Right hindlimb (tissue), 1 donor: ENCODE measurements at regions not wholly inside any gene's neighbourhood (a gene's known extent, or its start where the extent isn't known, plus 50 kb on each side); places are given as distances from the start of the nearest gene placed in this dataset.

ENCODE experiments used
- DNase-seq: peaks from one replicate; pipeline ENCODE4 v3.0.0-alpha.2; 2018

DNA sequence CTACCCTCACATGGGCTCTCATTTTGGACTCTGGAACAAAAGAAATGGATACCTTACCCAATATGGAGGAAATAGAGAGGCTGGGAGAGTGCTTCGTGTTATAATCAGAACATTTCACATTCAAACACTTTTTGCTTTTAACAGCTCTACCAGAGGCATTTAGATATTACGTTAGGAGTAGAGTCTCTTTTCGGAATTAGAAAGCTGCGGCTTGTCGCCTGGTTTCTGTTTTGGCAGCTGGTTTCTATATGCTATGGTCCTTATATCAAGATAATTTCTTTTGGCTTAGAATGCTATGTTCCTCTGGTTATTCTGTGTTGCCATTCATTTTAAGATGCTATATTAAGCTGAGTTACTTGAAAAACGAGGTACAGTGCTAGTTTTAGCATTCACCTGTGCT is 392.8 kb upstream of the GALNT5 start:
- no peak for DNase-seq

DNA sequence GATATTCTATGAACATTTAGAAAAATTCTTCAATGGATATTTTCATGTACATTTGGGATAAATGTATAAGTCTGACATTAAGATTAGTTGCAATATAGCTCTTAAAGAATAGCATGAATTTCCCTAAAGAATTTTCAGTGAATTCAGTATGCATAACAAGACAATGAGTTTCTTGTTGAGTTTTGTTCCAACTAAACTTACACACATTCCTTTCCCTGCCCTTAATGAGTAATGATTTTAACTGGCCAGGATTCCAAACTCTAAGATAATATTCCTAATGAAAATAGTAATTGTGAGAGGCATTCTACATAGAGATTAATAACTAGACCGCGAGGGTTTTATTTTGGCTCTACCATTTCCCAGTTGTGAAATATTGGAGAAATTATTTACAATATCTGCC is 390.3 kb upstream of the GALNT5 start:
- DNase-seq, result no peak

DNA sequence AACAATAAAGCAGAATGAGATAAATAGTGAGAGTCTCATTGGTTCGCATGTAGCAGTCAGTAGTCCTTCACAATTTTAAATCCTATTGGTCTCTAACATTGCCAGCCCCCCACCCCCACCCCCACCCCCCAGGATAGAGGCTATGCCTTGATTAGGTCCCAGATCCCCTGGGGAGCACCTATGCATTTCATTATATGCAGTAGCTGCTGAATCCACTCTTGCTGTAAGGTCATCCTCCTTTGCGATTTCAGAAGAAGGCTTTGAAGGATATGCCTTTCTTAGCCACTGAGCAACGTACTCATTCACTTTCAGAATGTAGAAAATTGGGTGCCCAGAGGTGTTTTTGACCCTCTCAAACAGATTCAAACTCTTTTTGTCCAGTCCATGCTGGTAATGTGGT is 382.8 kb upstream of the GALNT5 start:
- DNase-seq, result no peak

DNA sequence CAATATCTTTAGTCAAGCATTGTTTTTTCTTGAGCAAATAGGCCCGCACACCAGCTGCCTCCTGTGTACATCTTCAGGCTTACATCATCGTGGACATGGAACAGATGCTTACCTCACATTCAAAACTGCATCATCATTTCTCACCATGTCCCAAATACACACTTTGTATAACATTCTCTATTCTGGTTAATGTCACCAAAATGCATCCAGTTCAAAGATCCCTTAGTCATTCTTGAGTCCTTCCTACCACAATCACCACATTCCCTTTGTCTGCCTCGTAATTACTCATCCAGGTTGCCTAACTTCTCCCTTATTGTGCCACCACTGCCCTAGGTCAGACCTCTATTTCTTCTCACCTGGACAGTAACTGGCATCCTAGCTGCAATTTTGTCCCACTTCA is 373.7 kb upstream of the GALNT5 start:
- no peak for DNase-seq

- DNase-seq, result no peak
Observed at GRCh38 chr2:156884216-156884615, 373.3 kb upstream of the GALNT5 start.

DNA sequence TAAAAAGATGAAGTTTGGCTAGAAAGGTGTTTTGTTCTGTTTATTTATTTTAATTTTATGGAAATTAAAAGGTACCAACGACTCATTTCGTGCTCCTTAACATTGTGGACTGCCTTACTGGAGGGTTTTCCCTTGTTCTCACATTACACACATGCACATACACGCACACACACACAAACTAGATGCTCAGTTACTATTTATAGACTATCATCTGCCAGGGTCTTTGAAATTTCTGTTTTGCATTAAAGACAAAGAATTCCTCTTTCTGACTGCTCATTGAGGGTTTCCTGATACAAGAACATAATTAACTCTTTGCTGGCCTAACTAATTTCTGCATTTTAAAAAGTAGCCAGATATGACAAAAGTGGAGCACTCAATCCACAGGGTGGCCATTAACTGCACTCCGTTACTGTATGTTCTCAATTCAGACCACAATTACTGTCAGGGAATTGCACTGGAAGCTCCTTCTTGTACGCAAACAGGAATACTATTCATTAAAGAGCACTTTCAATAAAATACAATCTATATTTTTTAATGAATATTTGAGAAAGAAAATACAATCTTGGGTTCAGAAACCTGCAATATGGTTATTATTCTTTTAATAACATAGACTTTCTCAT is 366.9 kb upstream of the GALNT5 start:
- DNase-seq, result no peak

- DNase-seq, result no peak
Observed at GRCh38 chr2:156891609-156892008, 365.9 kb upstream of the GALNT5 start.

GRCh38 chr2:156892467-156893281 is 364.8 kb upstream of the GALNT5 start:
- peak; percentile 25 for DNase-seq

DNA sequence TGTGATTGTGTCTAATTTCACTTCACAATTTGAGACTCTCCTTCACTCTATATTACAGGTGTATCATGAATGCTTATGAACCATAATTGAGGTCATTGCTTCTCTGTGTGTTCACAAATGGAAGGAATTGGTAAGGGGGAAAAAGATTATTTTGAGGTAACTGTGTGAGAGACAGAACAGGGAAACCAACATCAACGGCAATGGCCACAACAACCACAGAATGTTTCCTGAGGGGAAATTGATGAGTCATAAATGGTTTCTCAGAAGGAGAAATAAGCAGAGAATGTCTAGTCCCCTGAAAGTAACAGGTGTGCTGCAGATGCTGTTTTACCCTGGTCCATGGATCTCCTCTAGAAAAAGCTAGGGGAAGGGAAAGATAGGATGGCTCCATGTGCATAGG is 361.2 kb upstream of the GALNT5 start:
- no peak for DNase-seq

DNA sequence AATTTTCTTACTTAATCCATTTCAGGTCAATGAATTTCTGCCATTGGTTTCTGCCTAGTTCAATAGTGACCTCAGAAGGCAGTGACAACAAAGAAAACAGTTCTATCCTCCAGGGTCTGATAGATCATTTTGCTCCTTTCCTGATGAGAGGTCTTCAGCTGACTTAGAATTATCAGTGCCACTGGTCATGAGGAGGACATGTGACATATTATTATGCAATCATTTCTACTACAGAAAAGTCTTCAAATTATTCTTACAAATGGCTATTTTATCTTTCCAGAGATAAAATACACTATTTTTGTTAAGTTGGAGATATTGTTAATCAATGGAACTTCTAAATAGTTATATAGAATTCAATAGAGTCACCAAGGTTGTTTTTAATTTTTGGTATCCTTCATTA is 360.0 kb upstream of the GALNT5 start:
- DNase-seq, result no peak

- no peak for DNase-seq
Observed at GRCh38 chr2:156901373-156902031, 356.0 kb upstream of the GALNT5 start.

- no peak for DNase-seq
Observed at GRCh38 chr2:156903335-156903734, 354.2 kb upstream of the GALNT5 start.

DNA sequence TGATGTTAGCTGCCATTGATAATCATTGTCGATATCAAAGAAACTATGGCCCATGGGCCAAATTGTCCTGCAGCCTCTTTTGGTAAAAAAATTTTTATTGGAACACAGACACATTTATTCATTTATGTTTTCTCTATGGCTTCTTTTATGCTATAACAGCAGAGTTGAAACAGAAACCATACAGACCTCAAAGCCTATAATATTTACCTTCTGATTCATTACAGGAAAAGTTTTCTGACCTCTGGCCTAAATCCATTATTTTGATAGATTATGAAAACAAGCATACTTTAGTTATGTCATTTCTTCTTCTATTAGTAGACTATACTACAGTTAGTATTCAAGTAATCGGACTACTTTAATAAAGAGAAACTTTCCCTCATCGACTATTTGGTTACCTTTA is 349.7 kb upstream of the GALNT5 start:
- no peak for DNase-seq

DNA sequence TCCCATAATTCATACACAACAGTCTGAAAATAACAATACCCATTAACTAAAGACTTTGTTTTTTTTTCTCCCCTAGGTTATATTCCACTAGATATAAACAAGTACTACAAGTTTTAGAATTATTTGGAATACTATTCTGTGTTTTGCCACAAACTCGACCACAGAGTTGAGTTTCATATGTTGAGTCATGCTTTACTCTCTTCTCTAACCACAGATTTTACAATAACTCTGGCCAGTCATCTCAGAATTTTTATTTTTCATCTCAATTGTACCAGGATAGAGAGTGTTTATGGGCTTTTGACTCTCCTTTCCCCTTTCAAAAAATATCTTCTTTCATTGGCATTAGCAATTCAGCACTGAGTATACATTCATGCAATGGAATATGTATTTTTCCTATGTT is 348.7 kb upstream of the GALNT5 start:
- no peak for DNase-seq

DNA sequence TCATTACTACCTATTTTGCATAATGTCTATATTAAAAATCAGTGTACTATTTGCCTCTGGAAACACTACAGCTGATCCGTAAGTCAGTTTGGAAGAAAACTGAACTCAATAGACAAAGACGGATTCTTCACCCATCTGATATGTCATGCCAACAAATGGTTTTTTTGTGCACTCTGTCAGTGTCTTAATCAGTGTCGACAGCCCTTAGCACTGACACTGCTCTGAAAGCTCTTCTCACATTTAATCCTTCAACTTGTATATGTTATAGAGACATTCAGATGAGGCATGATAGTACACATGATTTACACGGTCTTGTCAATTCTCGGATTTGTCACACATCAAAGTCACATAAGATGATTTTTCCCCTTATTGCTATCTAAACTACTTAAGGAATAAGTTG is 347.5 kb upstream of the GALNT5 start:
- DNase-seq, result no peak

DNA sequence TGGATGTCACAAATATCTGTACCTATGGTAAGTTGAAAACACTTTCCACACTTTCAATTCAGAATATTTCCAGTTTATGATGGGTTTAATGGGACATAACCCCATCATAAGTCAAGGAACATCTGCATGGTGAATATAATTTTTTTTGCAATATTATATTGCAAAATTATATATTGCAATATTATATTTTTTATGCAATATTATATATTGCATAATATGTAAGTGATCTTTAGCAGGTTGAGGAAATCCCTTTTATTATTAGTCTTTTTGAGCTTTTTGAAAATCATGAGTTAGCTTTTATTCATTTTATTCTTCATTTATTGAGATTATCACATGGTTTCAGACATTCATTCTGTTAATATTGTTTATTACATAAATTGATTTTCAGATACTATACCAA is 342.2 kb upstream of the GALNT5 start:
- no peak for DNase-seq

- DNase-seq, result no peak
Observed at GRCh38 chr2:156918410-156918809, 339.1 kb upstream of the GALNT5 start.

DNA sequence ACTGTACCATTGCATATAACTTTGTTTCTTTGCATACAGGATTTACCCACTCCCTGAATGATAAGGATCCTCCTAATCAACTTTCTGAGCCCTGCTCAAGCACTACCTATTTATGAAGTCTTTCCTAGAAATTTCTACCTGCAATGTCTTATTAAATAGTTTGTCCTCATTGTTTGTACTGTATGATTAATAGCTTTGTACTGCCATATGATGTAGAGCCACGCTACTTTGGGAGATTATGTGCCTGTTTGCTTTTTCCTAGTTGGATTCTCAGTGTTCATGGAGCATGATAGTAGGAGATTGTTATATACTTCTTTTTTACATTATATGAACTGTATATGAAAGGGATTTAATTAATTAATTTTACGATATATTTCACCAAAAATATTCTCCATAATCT is 327.1 kb upstream of the GALNT5 start:
- no peak for DNase-seq

DNA sequence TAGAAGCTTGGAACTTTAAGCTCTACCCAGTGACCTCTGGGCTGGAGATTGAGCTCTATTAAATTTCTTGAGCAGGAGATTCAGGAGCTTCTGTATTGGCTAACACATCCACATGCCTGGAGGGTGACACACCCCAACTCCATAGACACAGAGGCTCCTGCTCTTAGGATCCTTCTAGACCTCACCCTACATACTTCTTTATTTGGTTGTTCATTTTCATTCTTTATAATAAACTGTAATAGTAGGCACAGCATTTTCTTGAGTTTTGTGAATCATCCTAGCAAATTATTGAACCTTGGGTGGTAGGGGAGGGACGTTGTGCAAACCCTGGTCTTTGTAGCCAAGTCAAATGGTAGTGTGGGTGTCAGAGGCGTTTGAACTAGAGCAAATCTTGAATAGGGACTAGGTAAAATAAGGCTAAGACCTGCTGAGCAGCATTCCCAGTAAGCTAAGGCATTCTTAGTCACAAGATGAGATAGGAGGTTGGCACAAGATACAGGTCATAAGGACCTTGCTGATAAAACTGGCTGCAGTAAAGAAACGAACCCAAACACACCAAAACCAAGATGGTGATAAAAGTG is 323.8 kb upstream of the GALNT5 start:
- DNase-seq, result no peak

DNA sequence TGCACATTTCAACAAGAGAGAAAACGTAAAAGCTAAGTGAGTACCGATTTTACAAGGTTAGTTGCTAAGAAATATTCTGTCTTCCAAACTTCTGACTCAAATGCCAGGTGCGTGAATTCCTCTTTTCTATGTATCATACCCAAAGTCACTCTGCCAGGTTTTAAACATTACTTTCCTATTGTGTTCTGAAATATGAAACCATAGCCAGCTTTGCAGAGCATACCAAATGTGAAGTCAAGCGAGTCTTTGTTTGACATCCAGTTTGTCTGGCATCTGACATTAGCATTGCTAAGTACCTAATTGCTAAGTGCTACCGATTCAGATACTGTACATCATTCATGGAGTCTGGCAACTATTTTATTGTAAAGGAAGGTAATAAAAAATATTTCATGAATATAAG is 321.9 kb upstream of the GALNT5 start:
- DNase-seq, result no peak

DNA sequence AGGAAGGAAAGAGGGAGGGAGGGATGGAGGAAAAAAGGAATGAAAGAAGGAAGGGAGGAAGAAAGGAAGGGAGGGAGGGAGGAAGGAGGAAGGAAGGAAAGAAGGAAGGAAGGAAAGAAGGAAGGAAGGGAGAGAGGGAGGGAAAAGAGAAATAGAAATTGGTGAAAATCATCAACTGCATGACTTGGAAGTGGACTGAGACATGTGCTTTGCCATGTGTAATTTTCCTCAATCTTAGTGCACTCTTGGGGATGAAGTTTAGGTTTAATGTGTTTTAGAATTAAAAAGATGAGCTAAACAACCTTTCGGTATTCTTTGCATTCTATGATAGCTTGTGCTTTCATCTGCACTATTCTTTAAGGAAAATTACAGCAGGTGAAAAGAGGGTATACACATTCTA is 320.1 kb upstream of the GALNT5 start:
- no peak for DNase-seq

DNA sequence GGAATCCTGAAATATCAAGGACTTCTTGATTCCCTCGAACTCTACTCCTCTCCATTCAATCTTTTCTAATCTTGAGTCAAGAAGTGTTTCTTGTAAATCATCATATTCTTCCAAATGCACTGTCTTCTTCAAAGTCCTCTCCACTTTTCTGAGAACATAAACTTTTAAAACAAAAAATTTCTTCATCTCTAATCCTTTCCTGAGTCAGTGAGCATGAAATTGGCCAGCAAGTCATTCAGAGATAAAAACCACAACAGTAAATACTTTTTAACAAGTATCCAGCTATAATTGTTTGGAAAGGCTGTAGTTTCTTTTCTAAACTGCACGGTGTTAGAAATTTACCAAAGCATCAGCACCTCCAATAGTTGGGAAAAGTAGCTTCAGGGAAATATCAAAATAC is 312.6 kb upstream of the GALNT5 start:
- no peak for DNase-seq

DNA sequence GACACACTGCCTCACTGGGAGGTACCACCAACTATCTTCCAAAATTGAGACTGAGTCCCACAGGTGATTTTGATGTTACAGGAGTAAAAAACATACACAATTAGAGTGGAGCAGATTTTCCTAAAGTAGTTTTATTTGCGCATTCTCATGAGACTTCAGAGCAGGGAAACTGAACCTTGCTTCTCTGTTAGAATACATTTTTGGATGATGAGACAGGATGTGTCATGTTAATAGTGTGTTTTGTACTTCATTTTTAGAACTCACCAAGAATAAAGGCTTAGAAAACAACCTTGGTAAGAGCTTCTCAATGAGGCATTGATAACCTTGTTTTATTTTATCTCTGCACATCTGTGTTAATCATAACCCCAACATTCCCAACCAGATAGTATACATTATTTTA is 310.2 kb upstream of the GALNT5 start:
- DNase-seq, result no peak

DNA sequence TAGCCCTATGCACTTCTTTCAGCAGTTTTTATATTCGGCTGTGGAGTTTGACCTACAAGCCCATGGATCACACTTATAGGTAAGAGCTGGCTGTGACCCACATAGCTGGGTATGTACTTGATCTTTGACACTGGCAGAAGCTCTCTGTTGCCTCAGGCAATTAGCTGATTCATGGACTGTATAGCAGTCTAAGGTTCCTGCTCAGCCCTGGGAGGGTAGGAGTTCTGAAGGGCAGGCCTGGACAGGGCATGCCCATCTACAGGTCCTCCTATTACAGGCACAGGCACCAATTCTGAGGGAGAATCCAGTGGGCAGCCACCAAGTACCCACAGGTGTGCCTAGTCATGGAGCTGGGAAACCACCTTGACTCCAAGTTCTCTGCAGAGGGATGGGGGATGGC is 301.8 kb upstream of the GALNT5 start:
- DNase-seq, result no peak
